SK-N-SH (cell line): ENCODE measurements at regions not wholly inside any gene's neighbourhood (a gene's known extent, or its start where the extent isn't known, plus 50 kb on each side); places are given as distances from the start of the nearest gene placed in this dataset.

Experiments
- GABPA ChIP-seq: IDR thresholded peaks from 2 replicates; pipeline ENCODE4 v1.4.0; 2012; ENCODE audit warnings: low read depth, mild to moderate bottlenecking
- REST ChIP-seq: IDR thresholded peaks from 2 replicates; pipeline ENCODE4 v1.6.1; 2012; ENCODE audit warnings: mild to moderate bottlenecking, low read depth, low read length, moderate library complexity
- YY1 ChIP-seq: IDR thresholded peaks from 2 replicates; pipeline ENCODE4 v1.4.0; 2012; ENCODE audit warnings: low read depth, mild to moderate bottlenecking

- TF ChIP-seq REST (no peak), YY1 (no peak), GABPA (no peak)
Measured at GRCh38 chr1:91174734-91175133, 152.9 kb upstream of the ZNF644 start.
